IPS-NIHi7 (cell line): ENCODE measurements at regions not wholly inside any gene's neighbourhood (a gene's known extent, or its start where the extent isn't known, plus 50 kb on each side); places are given as distances from the start of the nearest gene placed in this dataset.

Source experiments
- DNase-seq: peaks from one replicate; pipeline ENCODE4 v3.0.0; 2012; ENCODE audit warnings: mixed read lengths; ENCODE audit errors: extremely low spot score

- no peak for DNase-seq
Measured at GRCh38 chr6:142561511-142562265, 259.9 kb downstream of the ADGRG6 start.

GRCh38 chr6:142562865-142563264 is 261.1 kb downstream of the ADGRG6 start:
- no peak for DNase-seq

- peak; percentile 84 for DNase-seq
Measured at GRCh38 chr6:142566628-142567396, 265.0 kb downstream of the ADGRG6 start.

GRCh38 chr6:142567461-142567860 is 265.7 kb downstream of the ADGRG6 start:
- DNase-seq: no peak

- no peak for DNase-seq
Measured at GRCh38 chr6:142568857-142569597, 267.2 kb downstream of the ADGRG6 start.

GRCh38 chr6:142569676-142570075 is 267.9 kb downstream of the ADGRG6 start:
- DNase-seq: peak; percentile 28

GRCh38 chr6:142570221-142570671 is 268.4 kb downstream of the ADGRG6 start:
- no peak for DNase-seq

GRCh38 chr6:142592876-142593275 is 291.1 kb downstream of the ADGRG6 start:
- DNase-seq: no peak

- no peak for DNase-seq
Measured at GRCh38 chr6:142597836-142598235, 296.0 kb downstream of the ADGRG6 start.

- no peak for DNase-seq
Measured at GRCh38 chr6:142601427-142601826, 299.6 kb downstream of the ADGRG6 start.

GRCh38 chr6:142602972-142603371 is 301.2 kb downstream of the ADGRG6 start:
- no peak for DNase-seq

- no peak for DNase-seq
Measured at GRCh38 chr6:142605922-142606485, 304.2 kb downstream of the ADGRG6 start.

GRCh38 chr6:142612956-142613355 is 311.1 kb downstream of the ADGRG6 start:
- DNase-seq: no peak

- peak; percentile 20 for DNase-seq
Measured at GRCh38 chr6:142613981-142614380, 312.2 kb downstream of the ADGRG6 start.

- DNase-seq: no peak
Measured at GRCh38 chr6:142617158-142617557, 315.4 kb downstream of the ADGRG6 start.

- DNase-seq: no peak
Measured at GRCh38 chr6:142621822-142622221, 320.0 kb downstream of the ADGRG6 start.

- no peak for DNase-seq
Measured at GRCh38 chr6:142624978-142625715, 319.8 kb downstream of the HIVEP2 start.

GRCh38 chr6:142627474-142627873 is 317.5 kb downstream of the HIVEP2 start:
- no peak for DNase-seq

- no peak for DNase-seq
Measured at GRCh38 chr6:142631517-142632385, 313.2 kb downstream of the HIVEP2 start.

- DNase-seq: no peak
Measured at GRCh38 chr6:142633317-142633716, 311.7 kb downstream of the HIVEP2 start.
